Transverse colon (tissue), 4 donors: ENCODE measurements at regions not wholly inside any gene's neighbourhood (a gene's known extent, or its start where the extent isn't known, plus 50 kb on each side); places are given as distances from the start of the nearest gene placed in this dataset.

ENCODE experiments used
- DNase-seq: peaks from one replicate; pipeline ENCODE4 v3.0.0-alpha.2; 2019
- H3K27ac ChIP-seq, 4 donors: fragments of 200-600 bp; sonication (generic); 2 replicates each; pipeline ENCODE4 v1.5.1; 2016 to 2018; ENCODE audit warnings: inconsistent platforms in 4 of 4
- H3K27me3 ChIP-seq: fragments of 200-600 bp; sonication (generic); 2 replicates; pipeline ENCODE4 v1.5.1; 2017; ENCODE audit warnings: inconsistent platforms
- H3K36me3 ChIP-seq, 4 donors: fragments of 200-600 bp; sonication (generic); 2 replicates each; pipeline ENCODE4 v1.5.1; 2017 to 2019; ENCODE audit warnings: inconsistent platforms in 4 of 4
- H3K4me1 ChIP-seq, 4 donors: fragments of 200-600 bp; sonication (generic); 2 replicates each; pipeline ENCODE4 v1.5.1; 2017 to 2020; ENCODE audit warnings: inconsistent platforms in 4 of 4
- H3K4me3 ChIP-seq, 4 donors: fragments of 200-600 bp; sonication (generic); 1 replicate in 1 of 4; 2 replicates in 3 of 4; pipeline versions ENCODE4 v1.5.1 to v1.6.1; 2017 to 2019; ENCODE audit warnings: inconsistent platforms in 4 of 4
- H3K9me3 ChIP-seq, 2 donors: fragments of 200-600 bp; sonication (generic); 2 replicates each; pipeline ENCODE4 v1.5.1; 2017 to 2019; ENCODE audit warnings: inconsistent platforms in 2 of 2
- EP300 ChIP-seq: sonication (generic); formaldehyde crosslinking; IDR thresholded peaks from one replicate; pipeline ENCODE4 v1.6.1; 2017; ENCODE audit warnings: antibody characterized with exemption, low read depth
- POLR2A ChIP-seq: fragments of 450-650 bp; IDR thresholded peaks from one replicate; pipeline ENCODE4 v1.6.1; 2016; ENCODE audit warnings: antibody characterized with exemption, mild to moderate bottlenecking, moderate library complexity
- POLR2AphosphoS5 ChIP-seq, 3 donors: sonication (generic); formaldehyde crosslinking; IDR thresholded peaks; one replicate each; pipeline ENCODE4 v1.6.1; 2016; ENCODE audit warnings: antibody characterized with exemption in 3 of 3
- WGBS, 2 donors: methylation state at CpG; one replicate each; pipeline ENCODE4 v1.1.5; 2018; ENCODE audit warnings: low coverage in 1 of 2; 5-methylcytosine and 5-hydroxymethylcytosine counted together
- in situ Hi-C, 4 donors: fragments of 200-750 bp; cut with MboI; loops; one replicate each; pipeline versions ENCODE4 v1.15.0 to v1.15.1; 2017; ENCODE audit warnings: low sequenced_read_pairs in 3 of 4, low pct_ligation_motif_present in 1 of 4, low pct_unique_long_range_greater_than_20kb in 1 of 4
- intact Hi-C: fragments of 100-400 bp; cut with DNase I; formaldehyde crosslinking; loops from one replicate; pipeline ENCODE4 v1.15.1; 2023; ENCODE audit warnings: low total_unique reads
- TF ChIP-seq, protein P1 (sequence below), 5 experiments: fragments of 200-600 bp in 3 of 5; fragments of 450-650 bp in 2 of 5; sonication (generic) in 3 of 5; IDR thresholded peaks; 1 replicate in 2 of 5; 2 replicates in 3 of 5; pipeline ENCODE4 v1.5.1; 2016 to 2017; ENCODE audit warnings: antibody characterized with exemption in 5 of 5, inconsistent platforms in 3 of 5, mild to moderate bottlenecking in 2 of 5, moderate library complexity in 1 of 5

GRCh38 chr15:91599261-91599660, 254.2 kb upstream of the SLCO3A1 start:
- no peak for DNase-seq
- no peak overlapping the region for H3K27ac ChIP-seq
- H3K4me1 ChIP-seq, result no peaks in the 10 kb centered on the region
- WGBS, 2 donors, result 52 to 61% methylated on average over 3 of the region's 3 CpGs
- H3K9me3 ChIP-seq, result no peaks in the 10 kb centered on the region
- in situ Hi-C loops, result no loop called here
- intact Hi-C loops, result no loop called here
- H3K36me3 ChIP-seq, result no peaks in the 10 kb centered on the region
- H3K4me3 ChIP-seq, result no peak overlapping the region
- peaks cover 6% of the 10 kb centered on the region for H3K27me3 ChIP-seq
- TF ChIP-seq EP300 (no peak), POLR2A (no peak), POLR2AphosphoS5 (IDR thresholded peaks at IDR 0.05) (no peak)
- TF ChIP-seq, protein P1, sequence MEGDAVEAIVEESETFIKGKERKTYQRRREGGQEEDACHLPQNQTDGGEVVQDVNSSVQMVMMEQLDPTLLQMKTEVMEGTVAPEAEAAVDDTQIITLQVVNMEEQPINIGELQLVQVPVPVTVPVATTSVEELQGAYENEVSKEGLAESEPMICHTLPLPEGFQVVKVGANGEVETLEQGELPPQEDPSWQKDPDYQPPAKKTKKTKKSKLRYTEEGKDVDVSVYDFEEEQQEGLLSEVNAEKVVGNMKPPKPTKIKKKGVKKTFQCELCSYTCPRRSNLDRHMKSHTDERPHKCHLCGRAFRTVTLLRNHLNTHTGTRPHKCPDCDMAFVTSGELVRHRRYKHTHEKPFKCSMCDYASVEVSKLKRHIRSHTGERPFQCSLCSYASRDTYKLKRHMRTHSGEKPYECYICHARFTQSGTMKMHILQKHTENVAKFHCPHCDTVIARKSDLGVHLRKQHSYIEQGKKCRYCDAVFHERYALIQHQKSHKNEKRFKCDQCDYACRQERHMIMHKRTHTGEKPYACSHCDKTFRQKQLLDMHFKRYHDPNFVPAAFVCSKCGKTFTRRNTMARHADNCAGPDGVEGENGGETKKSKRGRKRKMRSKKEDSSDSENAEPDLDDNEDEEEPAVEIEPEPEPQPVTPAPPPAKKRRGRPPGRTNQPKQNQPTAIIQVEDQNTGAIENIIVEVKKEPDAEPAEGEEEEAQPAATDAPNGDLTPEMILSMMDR (IDR thresholded peaks at IDR 0.05), result no peak

GRCh38 chr15:91603384-91604080, 250.0 kb upstream of the SLCO3A1 start:
- no peaks in the 10 kb centered on the region for H3K36me3 ChIP-seq
- H3K27me3 ChIP-seq, result peaks cover 6% of the 10 kb centered on the region
- 60 to 88% methylated on average over 1 to 4 of the region's 4 CpGs for WGBS, 2 donors
- no peaks in the 10 kb centered on the region for H3K9me3 ChIP-seq
- in situ Hi-C loops, result no loop called here
- H3K27ac ChIP-seq, result no peak overlapping the region
- H3K4me1 ChIP-seq, result no peaks in the 10 kb centered on the region
- no peak for DNase-seq
- intact Hi-C loops, result no loop called here
- no peak overlapping the region for H3K4me3 ChIP-seq
- TF ChIP-seq POLR2AphosphoS5 (IDR thresholded peaks at IDR 0.05), result no peak
- TF ChIP-seq POLR2A, result no peak
- TF ChIP-seq EP300, result no peak
- TF ChIP-seq, protein P1 (IDR thresholded peaks at IDR 0.05), result no peak

DNA sequence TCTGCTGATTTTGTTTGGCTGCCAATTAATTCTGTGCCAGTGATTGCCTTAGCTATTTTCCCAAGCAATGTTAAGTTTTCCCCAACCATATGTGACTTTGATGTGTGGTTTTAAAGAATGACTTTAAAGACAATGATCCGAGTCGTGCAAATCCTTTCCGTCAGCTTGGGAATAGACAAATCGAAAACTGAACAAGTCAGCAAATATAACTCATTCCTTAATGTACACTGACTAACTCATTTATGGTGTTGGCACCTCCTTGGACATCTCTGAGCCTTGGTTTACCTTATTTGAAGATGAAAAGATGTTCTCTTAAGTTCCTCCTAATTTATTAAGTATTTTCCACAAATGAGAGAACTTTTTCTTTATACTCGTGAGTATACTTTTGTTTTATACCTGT, 249.4 kb upstream of the SLCO3A1 start:
- TF ChIP-seq POLR2AphosphoS5 (IDR thresholded peaks at IDR 0.05) (no peak), POLR2A (no peak), EP300 (no peak)
- TF ChIP-seq, protein P1 (IDR thresholded peaks at IDR 0.05), result no peak
- Histone ChIP-seq H3K27me3 (peaks cover 2% of the 10 kb centered on the region), H3K27ac (no peak overlapping the region), H3K4me3 (no peak overlapping the region), H3K9me3 (no peaks in the 10 kb centered on the region), H3K36me3 (no peaks in the 10 kb centered on the region), H3K4me1 (no peaks in the 10 kb centered on the region)
- intact Hi-C loops, result no loop called here
- 85 to 88% methylated on average over 5 of the region's 5 CpGs for WGBS, 2 donors
- DNase-seq, result no peak
- in situ Hi-C loops, result no loop called here

DNA sequence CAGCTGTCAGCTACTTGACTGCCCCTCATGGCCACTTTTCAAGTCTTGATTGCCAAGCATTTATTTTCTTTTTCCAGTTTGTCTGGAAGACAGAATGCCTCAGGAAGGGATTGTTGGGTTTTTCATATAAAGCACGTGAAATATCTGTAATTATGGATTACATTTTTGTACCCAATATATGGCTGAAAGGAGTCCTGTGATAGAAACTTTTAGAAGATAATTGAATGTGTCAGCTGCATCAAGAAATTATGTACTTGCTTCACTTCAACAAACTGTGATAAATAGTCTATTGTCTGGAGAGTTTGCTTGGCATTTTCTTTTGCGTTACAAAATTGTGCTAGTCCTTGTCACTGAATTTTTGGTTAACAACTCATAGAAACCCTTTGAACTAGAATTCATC, 247.9 kb upstream of the SLCO3A1 start:
- 48 to 81% methylated on average over 2 of the region's 2 CpGs for WGBS, 2 donors
- H3K4me3 ChIP-seq, result no peak overlapping the region
- TF ChIP-seq, protein P1 (IDR thresholded peaks at IDR 0.05), result no peak
- TF ChIP-seq POLR2A, result no peak
- TF ChIP-seq EP300, result no peak
- no peak for TF ChIP-seq POLR2AphosphoS5 (IDR thresholded peaks at IDR 0.05)

More for the DNA sequence above, 247.9 kb upstream of the SLCO3A1 start:
- Histone ChIP-seq H3K27ac (no peak overlapping the region), H3K36me3 (no peaks in the 10 kb centered on the region), H3K4me1 (no peaks in the 10 kb centered on the region), H3K9me3 (no peaks in the 10 kb centered on the region), H3K27me3 (no peaks in the 10 kb centered on the region)
- in situ Hi-C loops (no loop called here), intact Hi-C loops (no loop called here)
- DNase-seq, result no peak
